ENCODE measurements at regions not wholly inside any gene's neighbourhood (a gene's known extent, or its start where the extent isn't known, plus 50 kb on each side); places are given as distances from the start of the nearest gene placed in this dataset.
A peak's percentile ranks its signal among the peaks of the same experiment; 100 is the strongest.
"Not testable (repeated sequence)": the region's sequence is repeated elsewhere in the genome, so short reads cannot be mapped to it uniquely, and the experiment has no call there.

GRCh38 chr13:71382285-71382684 lies 484.7 kb downstream of the DACH1 start:
- Mint-ChIP-seq H3K36me3 (no peaks in the 10 kb centered on the region), H3K27ac (no peak overlapping the region), H3K4me1 (peaks cover 2 to 6% of the 10 kb centered on the region in 2 donors), H3K27me3 (no peaks in the 10 kb centered on the region), H3K4me3 (no peak overlapping the region), H3K9me3 (peaks cover 0 to 1% of the 10 kb centered on the region in 2 donors)
- ATAC-seq (replicated peaks) (no peak), DNase-seq (no peak)

GRCh38 chr13:71380191-71380590 lies 486.8 kb downstream of the DACH1 start:
- H3K4me3 Mint-ChIP-seq: no peak overlapping the region
- no peaks in the 10 kb centered on the region for H3K36me3 Mint-ChIP-seq
- no peaks in the 10 kb centered on the region for H3K27me3 Mint-ChIP-seq
- no peaks in the 10 kb centered on the region for H3K9me3 Mint-ChIP-seq
- peaks cover 2 to 6% of the 10 kb centered on the region in 2 donors for H3K4me1 Mint-ChIP-seq
- ATAC-seq (replicated peaks): peak in 1 of 2 donors; percentile 38
- DNase-seq: no peak
- no peak overlapping the region for H3K27ac Mint-ChIP-seq

GRCh38 chr13:71378961-71379905 lies 487.8 kb downstream of the DACH1 start:
- Mint-ChIP-seq H3K4me1 (peaks cover 2 to 6% of the 10 kb centered on the region in 2 donors), H3K27ac (no peak overlapping the region), H3K36me3 (no peaks in the 10 kb centered on the region), H3K4me3 (peak overlapping the region in 1 of 2 donors; percentile 26), H3K27me3 (no peaks in the 10 kb centered on the region), H3K9me3 (no peaks in the 10 kb centered on the region)
- ATAC-seq (replicated peaks) (no peak), DNase-seq (no peak)

GRCh38 chr13:71374471-71375049 lies 492.4 kb downstream of the DACH1 start:
- Mint-ChIP-seq H3K9me3 (no peaks in the 10 kb centered on the region), H3K4me3 (no peak overlapping the region), H3K36me3 (no peaks in the 10 kb centered on the region), H3K4me1 (peaks cover 2 to 6% of the 10 kb centered on the region in 2 donors), H3K27ac (no peak overlapping the region), H3K27me3 (no peaks in the 10 kb centered on the region)
- DNase-seq: no peak
- ATAC-seq (replicated peaks): no peak

- H3K27ac Mint-ChIP-seq: no peak overlapping the region
- H3K36me3 Mint-ChIP-seq: no peaks in the 10 kb centered on the region
- H3K9me3 Mint-ChIP-seq: no peaks in the 10 kb centered on the region
- H3K4me3 Mint-ChIP-seq: no peak overlapping the region
- no peaks in the 10 kb centered on the region for H3K27me3 Mint-ChIP-seq
- ATAC-seq (replicated peaks) (no peak), DNase-seq (no peak)
- H3K4me1 Mint-ChIP-seq: no peaks in the 10 kb centered on the region
These were observed 498.7 kb downstream of the DACH1 start for GRCh38 chr13:71368336-71368735.

GRCh38 chr13:71360041-71360440 lies 507.0 kb downstream of the DACH1 start:
- Mint-ChIP-seq H3K4me1 (no peaks in the 10 kb centered on the region), H3K36me3 (no peaks in the 10 kb centered on the region), H3K9me3 (no peaks in the 10 kb centered on the region), H3K27ac (no peak overlapping the region), H3K27me3 (no peaks in the 10 kb centered on the region), H3K4me3 (no peak overlapping the region)
- ATAC-seq (replicated peaks) (no peak), DNase-seq (no peak)

GRCh38 chr13:71359641-71360040 lies 507.4 kb downstream of the DACH1 start:
- DNase-seq: no peak
- no peak overlapping the region for H3K27ac Mint-ChIP-seq
- H3K27me3 Mint-ChIP-seq: no peaks in the 10 kb centered on the region
- no peaks in the 10 kb centered on the region for H3K9me3 Mint-ChIP-seq
- H3K36me3 Mint-ChIP-seq: no peaks in the 10 kb centered on the region
- no peak for ATAC-seq (replicated peaks)
- no peak overlapping the region for H3K4me3 Mint-ChIP-seq
- no peaks in the 10 kb centered on the region for H3K4me1 Mint-ChIP-seq

GRCh38 chr13:71358218-71358617 lies 508.8 kb downstream of the DACH1 start:
- H3K4me3 Mint-ChIP-seq: no peak overlapping the region
- no peaks in the 10 kb centered on the region for H3K36me3 Mint-ChIP-seq
- DNase-seq: no peak
- H3K4me1 Mint-ChIP-seq: no peaks in the 10 kb centered on the region
- no peaks in the 10 kb centered on the region for H3K27me3 Mint-ChIP-seq
- no peaks in the 10 kb centered on the region for H3K9me3 Mint-ChIP-seq
- ATAC-seq (replicated peaks): no peak
- no peak overlapping the region for H3K27ac Mint-ChIP-seq

- H3K27ac Mint-ChIP-seq: no peak overlapping the region
- H3K4me1 Mint-ChIP-seq: no peaks in the 10 kb centered on the region
- no peak overlapping the region for H3K4me3 Mint-ChIP-seq
- H3K36me3 Mint-ChIP-seq: no peaks in the 10 kb centered on the region
- DNase-seq (no peak), ATAC-seq (replicated peaks) (no peak)
- H3K9me3 Mint-ChIP-seq: no peaks in the 10 kb centered on the region
- no peaks in the 10 kb centered on the region for H3K27me3 Mint-ChIP-seq
These were observed 512.0 kb downstream of the DACH1 start for GRCh38 chr13:71355010-71355409.

- H3K4me1 Mint-ChIP-seq: no peaks in the 10 kb centered on the region
- ATAC-seq (replicated peaks): no peak
- no peak overlapping the region for H3K27ac Mint-ChIP-seq
These were observed 516.1 kb downstream of the DACH1 start for GRCh38 chr13:71350886-71351285.

GRCh38 chr13:71345856-71346255 lies 521.1 kb downstream of the DACH1 start:
- not testable (repeated sequence) for H3K36me3 Mint-ChIP-seq; ATAC-seq (replicated peaks); H3K4me3 Mint-ChIP-seq; H3K4me1 Mint-ChIP-seq; H3K27ac Mint-ChIP-seq; H3K27me3 Mint-ChIP-seq; DNase-seq
- H3K9me3 Mint-ChIP-seq: peaks cover 3 to 10% of the 10 kb centered on the region in 2 donors

More at GRCh38 chr13:71350886-71351285, 516.1 kb downstream of the DACH1 start:
- no peaks in the 10 kb centered on the region for H3K27me3 Mint-ChIP-seq
- DNase-seq: no peak
- H3K4me3 Mint-ChIP-seq: no peak overlapping the region
- H3K36me3 Mint-ChIP-seq: no peaks in the 10 kb centered on the region
- peaks cover 3 to 6% of the 10 kb centered on the region in 2 donors for H3K9me3 Mint-ChIP-seq

- ATAC-seq (replicated peaks) (no peak), DNase-seq (no peak)
- no peaks in the 10 kb centered on the region for H3K27me3 Mint-ChIP-seq
- no peaks in the 10 kb centered on the region for H3K36me3 Mint-ChIP-seq
- H3K4me3 Mint-ChIP-seq: no peak overlapping the region
- H3K27ac Mint-ChIP-seq: no peak overlapping the region
- H3K9me3 Mint-ChIP-seq: peaks cover 0 to 4% of the 10 kb centered on the region in 2 donors
- no peaks in the 10 kb centered on the region for H3K4me1 Mint-ChIP-seq
These were observed 527.3 kb downstream of the DACH1 start for GRCh38 chr13:71339736-71340135.

- no peak overlapping the region for H3K4me3 Mint-ChIP-seq
- H3K4me1 Mint-ChIP-seq: no peaks in the 10 kb centered on the region
- peaks cover 0 to 1% of the 10 kb centered on the region in 2 donors for H3K9me3 Mint-ChIP-seq
- H3K27ac Mint-ChIP-seq: no peak overlapping the region
- no peak for DNase-seq
- H3K27me3 Mint-ChIP-seq: no peaks in the 10 kb centered on the region
- no peaks in the 10 kb centered on the region for H3K36me3 Mint-ChIP-seq
- no peak for ATAC-seq (replicated peaks)
These were observed 528.0 kb downstream of the DACH1 start for GRCh38 chr13:71339005-71339404.

GRCh38 chr13:71338070-71338469 lies 528.9 kb downstream of the DACH1 start:
- Mint-ChIP-seq H3K36me3 (no peaks in the 10 kb centered on the region), H3K9me3 (peaks cover 0 to 2% of the 10 kb centered on the region in 2 donors), H3K27ac (no peak overlapping the region), H3K4me1 (no peaks in the 10 kb centered on the region), H3K27me3 (no peaks in the 10 kb centered on the region), H3K4me3 (no peak overlapping the region)
- DNase-seq (no peak), ATAC-seq (replicated peaks) (no peak)

GRCh38 chr13:71327266-71327665 lies 539.7 kb downstream of the DACH1 start:
- DNase-seq (no peak), ATAC-seq (replicated peaks) (no peak)
- H3K27ac Mint-ChIP-seq: no peak overlapping the region
- no peaks in the 10 kb centered on the region for H3K36me3 Mint-ChIP-seq
- H3K27me3 Mint-ChIP-seq: no peaks in the 10 kb centered on the region
- no peak overlapping the region for H3K4me3 Mint-ChIP-seq
- H3K4me1 Mint-ChIP-seq: no peaks in the 10 kb centered on the region
- H3K9me3 Mint-ChIP-seq: no peaks in the 10 kb centered on the region

Measured in stimulated activated naive B cell treated with anti-CD40 and anti-IgM and Interleukin-4, amounts not matched to agents 10 μg/mL and 1 μg/mL and 100 μg/mL, for 72 hours (primary cell).